Choroid plexus epithelial cell (primary cell): ENCODE measurements at regions not wholly inside any gene's neighbourhood (a gene's known extent, or its start where the extent isn't known, plus 50 kb on each side); places are given as distances from the start of the nearest gene placed in this dataset.

Experiments used
- DNase-seq: peaks from one replicate; pipeline ENCODE4 v3.0.0-alpha.2; 2010; ENCODE audit warnings: low read depth
- H3K4me3 ChIP-seq: 2 replicates; pipeline ENCODE4 v1.5.1; 2011; ENCODE audit warnings: low read depth, mild to moderate bottlenecking, control low read depth, low read length, moderate library complexity
- CTCF ChIP-seq: conservative IDR thresholded peaks from 2 replicates; pipeline ENCODE4 v1.5.1; 2011; ENCODE audit warnings: low read depth, mild to moderate bottlenecking, control low read depth, inconsistent platforms, low read length, moderate library complexity

- H3K4me3 ChIP-seq = no peak overlapping the region
- TF ChIP-seq CTCF = no peak
- no peak for DNase-seq
Measured at GRCh38 chr2:21580391-21580790, 456.6 kb downstream of the TDRD15 start.

- DNase-seq = no peak
- H3K4me3 ChIP-seq = no peak overlapping the region
- TF ChIP-seq CTCF = no peak
Measured at GRCh38 chr2:21585881-21586280, 462.1 kb downstream of the TDRD15 start.

GRCh38 chr2:21590026-21590690 lies 466.4 kb downstream of the TDRD15 start:
- H3K4me3 ChIP-seq = no peak overlapping the region
- no peak for TF ChIP-seq CTCF
- no peak for DNase-seq

- no peak for TF ChIP-seq CTCF
- DNase-seq = no peak
- H3K4me3 ChIP-seq = no peak overlapping the region
Measured at GRCh38 chr2:21591926-21592325, 468.2 kb downstream of the TDRD15 start.

GRCh38 chr2:21599417-21599816 lies 475.6 kb downstream of the TDRD15 start:
- no peak for DNase-seq
- no peak overlapping the region for H3K4me3 ChIP-seq
- TF ChIP-seq CTCF = no peak

- no peak overlapping the region for H3K4me3 ChIP-seq
- DNase-seq = no peak
- TF ChIP-seq CTCF = no peak
Measured at GRCh38 chr2:21602789-21603188, 479.0 kb downstream of the TDRD15 start.

GRCh38 chr2:21607572-21607971 lies 483.8 kb downstream of the TDRD15 start:
- TF ChIP-seq CTCF = no peak
- no peak for DNase-seq

More at GRCh38 chr2:21607572-21607971, 483.8 kb downstream of the TDRD15 start:
- no peak overlapping the region for H3K4me3 ChIP-seq
